HFFc6 (cell line): ENCODE measurements at regions not wholly inside any gene's neighbourhood (a gene's known extent, or its start where the extent isn't known, plus 50 kb on each side); places are given as distances from the start of the nearest gene placed in this dataset.
A peak's percentile ranks its signal among the peaks of the same experiment; 100 is the strongest.

Source experiments
- DNase-seq: peaks from one replicate; pipeline ENCODE4 v3.0.0-alpha.2; 2018
- H3K27ac Mint-ChIP-seq: 2 replicates; pipeline ENCODE4 v1.8.0; 2020; ENCODE audit warnings: mild to moderate bottlenecking, mixed read lengths
- H3K27me3 Mint-ChIP-seq: 2 replicates; pipeline ENCODE4 v1.8.0; 2021; ENCODE audit warnings: mild to moderate bottlenecking, moderate library complexity, mixed read lengths; ENCODE audit not compliant: insufficient read depth
- H3K36me3 Mint-ChIP-seq: 2 replicates; pipeline ENCODE4 v1.8.0; 2021; ENCODE audit warnings: low read depth, mixed read lengths
- H3K4me1 Mint-ChIP-seq: 2 replicates; pipeline ENCODE4 v1.8.0; 2020; ENCODE audit warnings: low read depth, mixed read lengths
- H3K4me3 Mint-ChIP-seq: 2 replicates; pipeline ENCODE4 v1.8.0; 2020; ENCODE audit warnings: mild to moderate bottlenecking, moderate library complexity, mixed read lengths
- H3K9me3 Mint-ChIP-seq: 2 replicates; pipeline ENCODE4 v1.8.0; 2020; ENCODE audit warnings: mild to moderate bottlenecking, mixed read lengths
- CTCF ChIP-seq: fragments of 200-600 bp; sonication (generic); IDR thresholded peaks from 2 replicates; pipeline ENCODE4 v1.5.0; 2021; ENCODE audit warnings: antibody characterized with exemption, mild to moderate bottlenecking

GRCh38 chr5:112472614-112473013 lies 53.5 kb upstream of the EPB41L4A start:
- H3K27ac Mint-ChIP-seq = no peak overlapping the region
- peaks cover 7% of the 10 kb centered on the region for H3K27me3 Mint-ChIP-seq
- no peak overlapping the region for H3K4me3 Mint-ChIP-seq
- no peaks in the 10 kb centered on the region for H3K9me3 Mint-ChIP-seq
- DNase-seq = no peak
- no peak for TF ChIP-seq CTCF
- no peaks in the 10 kb centered on the region for H3K36me3 Mint-ChIP-seq
- H3K4me1 Mint-ChIP-seq = no peaks in the 10 kb centered on the region

DNA sequence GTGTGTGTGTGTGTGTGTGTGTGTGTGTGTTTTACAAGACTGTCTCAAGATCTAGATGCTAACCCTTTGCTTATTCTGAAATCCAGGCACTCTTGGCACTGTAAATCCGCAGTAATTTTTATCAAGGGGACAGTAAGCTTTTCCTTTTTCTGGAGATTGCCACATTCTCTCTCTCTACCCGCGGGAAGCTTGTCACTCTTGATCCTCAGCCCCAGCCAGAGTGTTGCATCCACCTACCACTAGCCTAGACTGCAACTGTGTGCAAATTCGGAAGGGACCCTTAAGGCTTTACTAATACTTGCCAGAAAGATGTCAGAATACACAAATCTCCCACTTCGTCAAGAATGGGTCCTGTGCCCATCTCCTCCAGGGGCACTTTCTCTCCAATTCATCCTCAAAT lies 54.9 kb upstream of the EPB41L4A start:
- DNase-seq = no peak
- H3K4me3 Mint-ChIP-seq = no peak overlapping the region
- peaks cover 10% of the 10 kb centered on the region for H3K27me3 Mint-ChIP-seq
- no peaks in the 10 kb centered on the region for H3K36me3 Mint-ChIP-seq
- H3K9me3 Mint-ChIP-seq = no peaks in the 10 kb centered on the region
- TF ChIP-seq CTCF = no peak
- no peaks in the 10 kb centered on the region; the same call in 1 of the 2 replicates for H3K4me1 Mint-ChIP-seq
- no peak overlapping the region for H3K27ac Mint-ChIP-seq

DNA sequence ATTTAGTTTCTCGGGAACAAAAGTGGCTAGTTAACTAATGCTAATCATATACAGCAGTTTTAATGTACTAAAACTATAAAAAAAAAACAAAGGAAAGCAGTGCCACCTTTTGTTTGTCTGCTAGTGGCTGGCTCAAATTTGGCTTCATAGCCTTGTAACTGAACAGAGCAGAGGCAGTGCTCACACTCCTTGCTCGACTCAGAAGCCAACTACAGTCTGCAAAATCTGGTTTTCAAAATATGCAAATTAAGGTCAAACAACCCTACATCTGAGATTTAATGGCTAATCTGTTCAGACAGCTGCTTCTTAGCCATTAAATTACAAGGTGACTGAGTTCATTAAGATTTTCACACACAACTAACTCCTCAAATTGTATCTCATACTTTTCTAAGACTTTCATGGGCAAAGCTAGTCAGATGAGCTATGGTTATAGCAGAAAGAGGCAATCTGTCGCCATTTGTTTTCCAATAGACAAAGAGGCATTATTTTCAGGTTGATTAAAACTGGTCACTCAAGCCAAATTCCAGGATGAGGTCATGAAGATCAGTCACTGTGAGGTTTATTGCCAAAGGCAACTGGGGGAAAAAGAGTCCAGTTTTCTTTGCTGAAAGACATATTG lies 56.8 kb upstream of the EPB41L4A start:
- Mint-ChIP-seq H3K27me3 (peaks cover 10% of the 10 kb centered on the region), H3K27ac (no peak overlapping the region), H3K4me1 (peaks cover 15% of the 10 kb centered on the region), H3K36me3 (no peaks in the 10 kb centered on the region), H3K9me3 (no peaks in the 10 kb centered on the region), H3K4me3 (no peak overlapping the region)
- TF ChIP-seq CTCF = no peak
- DNase-seq = no peak

GRCh38 chr5:112479418-112479817 lies 60.3 kb upstream of the EPB41L4A start:
- H3K4me1 Mint-ChIP-seq = peaks cover 15% of the 10 kb centered on the region
- H3K4me3 Mint-ChIP-seq = no peak overlapping the region
- no peaks in the 10 kb centered on the region for H3K9me3 Mint-ChIP-seq
- H3K36me3 Mint-ChIP-seq = no peaks in the 10 kb centered on the region
- no peak for TF ChIP-seq CTCF
- peaks cover 4% of the 10 kb centered on the region for H3K27me3 Mint-ChIP-seq
- DNase-seq = peak; percentile 30
- peak overlapping the region; percentile 44; the same call in 1 of the 2 replicates for H3K27ac Mint-ChIP-seq

DNA sequence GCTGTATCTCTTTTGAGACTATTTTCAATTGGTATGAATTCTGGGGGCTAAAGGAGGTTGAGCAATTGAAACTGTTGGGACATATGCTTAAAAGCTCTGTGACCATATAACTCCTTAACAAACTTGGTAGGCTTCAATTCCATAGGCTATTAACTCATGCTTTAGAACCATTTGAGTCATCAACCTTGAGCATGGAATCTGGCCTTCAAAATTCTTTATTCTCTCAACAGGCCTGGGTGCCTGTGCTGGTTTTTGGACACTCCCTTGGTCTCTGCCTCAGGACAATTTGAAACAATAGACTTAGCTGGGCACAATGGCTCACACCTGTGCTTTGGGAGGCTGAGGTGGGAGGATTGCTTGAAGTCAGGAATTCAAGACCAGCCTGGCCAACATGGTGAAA lies 61.4 kb upstream of the EPB41L4A start:
- TF ChIP-seq CTCF = no peak
- Mint-ChIP-seq H3K27me3 (peaks cover 7% of the 10 kb centered on the region), H3K9me3 (no peaks in the 10 kb centered on the region), H3K36me3 (no peaks in the 10 kb centered on the region), H3K4me3 (no peak overlapping the region), H3K27ac (no peak overlapping the region), H3K4me1 (peaks cover 15% of the 10 kb centered on the region)
- no peak for DNase-seq

DNA sequence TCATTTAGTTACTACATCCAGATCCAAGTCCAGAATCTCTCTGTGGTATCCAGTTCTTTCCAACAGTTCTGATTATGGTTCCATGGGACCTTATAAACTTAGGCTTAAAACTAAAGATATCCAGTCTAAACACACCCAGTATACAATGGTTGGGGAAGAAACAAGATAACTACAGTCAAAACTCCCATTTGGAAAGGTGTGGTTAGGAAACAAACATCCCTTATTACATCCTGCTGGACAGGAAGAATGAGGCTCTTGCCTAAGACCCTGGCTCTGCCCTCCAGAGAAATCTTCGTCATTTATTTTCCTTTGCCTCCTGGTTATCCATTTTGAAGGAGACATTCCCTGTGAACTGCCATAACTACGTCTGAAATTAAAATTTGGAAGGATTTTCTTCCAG lies 64.6 kb upstream of the EPB41L4A start:
- H3K27me3 Mint-ChIP-seq = peaks cover 4% of the 10 kb centered on the region
- DNase-seq = no peak
- H3K36me3 Mint-ChIP-seq = no peaks in the 10 kb centered on the region
- H3K27ac Mint-ChIP-seq = no peak overlapping the region
- TF ChIP-seq CTCF = no peak
- no peak overlapping the region for H3K4me3 Mint-ChIP-seq
- H3K9me3 Mint-ChIP-seq = no peaks in the 10 kb centered on the region
- H3K4me1 Mint-ChIP-seq = peaks cover 15% of the 10 kb centered on the region
